Lower leg skin (tissue), 4 donors: ENCODE measurements at regions not wholly inside any gene's neighbourhood (a gene's known extent, or its start where the extent isn't known, plus 50 kb on each side); places are given as distances from the start of the nearest gene placed in this dataset.

Experiments used
- DNase-seq, 2 donors: peaks; one replicate each; pipeline ENCODE4 v3.0.0-alpha.2; 2019; ENCODE audit warnings: low spot score in 2 of 2
- H3K4me3 ChIP-seq: fragments of 200-600 bp; sonication (generic); 2 replicates; pipeline ENCODE4 v1.5.1; 2017; ENCODE audit warnings: mild to moderate bottlenecking, low read depth; ENCODE audit not compliant: poor library complexity, severe bottlenecking
- CTCF ChIP-seq, 3 donors: fragments of 450-650 bp; IDR thresholded peaks; one replicate each; pipeline ENCODE4 v1.5.1; 2016; ENCODE audit warnings: antibody characterized with exemption in 3 of 3, mild to moderate bottlenecking in 3 of 3, moderate library complexity in 2 of 3
- POLR2A ChIP-seq, 2 donors: fragments of 450-650 bp; IDR thresholded peaks; one replicate each; pipeline ENCODE4 v1.6.1; 2016 to 2017; ENCODE audit warnings: antibody characterized with exemption in 2 of 2, mild to moderate bottlenecking in 1 of 2, moderate library complexity in 1 of 2
- WGBS, 2 donors: methylation state at CpG; one replicate each; pipeline ENCODE4 v1.1.5; 2018; 5-methylcytosine and 5-hydroxymethylcytosine counted together
- intact Hi-C: fragments of 100-400 bp; cut with DNase I; formaldehyde crosslinking; loops from one replicate; pipeline ENCODE4 v1.15.0; 2023; ENCODE audit warnings: low total_unique reads

GRCh38 chr14:100011628-100012325 is 53.4 kb upstream of the EVL start:
- WGBS, 2 donors, result 84 to 86% methylated on average over 3 of the region's 3 CpGs
- DNase-seq, result no peak
- intact Hi-C loops, result no loop called here
- TF ChIP-seq POLR2A (IDR thresholded peaks at IDR 0.05) (no peak), CTCF (IDR thresholded peaks at IDR 0.05) (no peak)
- H3K4me3 ChIP-seq, result no peak overlapping the region

GRCh38 chr14:100012478-100013327 is 52.5 kb upstream of the EVL start:
- no peak overlapping the region for H3K4me3 ChIP-seq
- no peak for TF ChIP-seq POLR2A (IDR thresholded peaks at IDR 0.05)
- TF ChIP-seq CTCF (IDR thresholded peaks at IDR 0.05), result no peak
- intact Hi-C loops, result no loop called here
- no peak for DNase-seq
- 77 to 85% methylated on average over 2 of the region's 2 CpGs for WGBS, 2 donors

- H3K4me3 ChIP-seq, result no peak overlapping the region
- 71 to 72% methylated on average over 9 of the region's 9 CpGs for WGBS, 2 donors
- no peak for TF ChIP-seq POLR2A (IDR thresholded peaks at IDR 0.05)
- TF ChIP-seq CTCF (IDR thresholded peaks at IDR 0.05), result no peak
- intact Hi-C loops, result no loop called here
- DNase-seq, result no peak
Observed at GRCh38 chr14:100015251-100015655, 50.0 kb upstream of the EVL start.
